ENCODE measurements at regions not wholly inside any gene's neighbourhood (a gene's known extent, or its start where the extent isn't known, plus 50 kb on each side); places are given as distances from the start of the nearest gene placed in this dataset.
"Not testable (repeated sequence)": the region's sequence is repeated elsewhere in the genome, so short reads cannot be mapped to it uniquely, and the experiment has no call there.

- Mint-ChIP-seq H3K9me3 (no peaks in the 10 kb centered on the region), H3K36me3 (ENCODE audit: insufficient read depth) (no peaks in the 10 kb centered on the region)
Measured at GRCh38 chr18:21928925-21929324, 188.3 kb downstream of the MIB1 start.

GRCh38 chr18:21930177-21930576 is 189.6 kb downstream of the MIB1 start:
- Mint-ChIP-seq H3K4me3 (no peak overlapping the region), H3K9me3 (no peaks in the 10 kb centered on the region), H3K4me1 (ENCODE audit: low read depth) (no peaks in the 10 kb centered on the region), H3K36me3 (ENCODE audit: insufficient read depth) (no peaks in the 10 kb centered on the region), H3K27me3 (ENCODE audit: low read depth) (peaks cover 8% of the 10 kb centered on the region)
- DNase-seq (no peak), ATAC-seq (no peak)

More at GRCh38 chr18:21928925-21929324, 188.3 kb downstream of the MIB1 start:
- no peak overlapping the region for H3K4me3 Mint-ChIP-seq
- DNase-seq (no peak), ATAC-seq (no peak)
- peaks cover 8% of the 10 kb centered on the region for H3K27me3 Mint-ChIP-seq (ENCODE audit: low read depth)
- H3K4me1 Mint-ChIP-seq (ENCODE audit: low read depth) = no peaks in the 10 kb centered on the region

- H3K9me3 Mint-ChIP-seq = no peaks in the 10 kb centered on the region
- ATAC-seq (no peak), DNase-seq (no peak)
- peaks cover 2% of the 10 kb centered on the region for H3K27me3 Mint-ChIP-seq (ENCODE audit: low read depth)
- no peak overlapping the region for H3K4me3 Mint-ChIP-seq
- H3K4me1 Mint-ChIP-seq (ENCODE audit: low read depth) = no peaks in the 10 kb centered on the region
- no peaks in the 10 kb centered on the region for H3K36me3 Mint-ChIP-seq (ENCODE audit: insufficient read depth)
Measured at GRCh38 chr18:21933931-21934765, 193.6 kb downstream of the MIB1 start.

GRCh38 chr18:21934766-21935015 is 194.1 kb downstream of the MIB1 start:
- Mint-ChIP-seq H3K9me3 (no peaks in the 10 kb centered on the region), H3K4me1 (ENCODE audit: low read depth) (no peaks in the 10 kb centered on the region), H3K36me3 (ENCODE audit: insufficient read depth) (no peaks in the 10 kb centered on the region), H3K27me3 (ENCODE audit: low read depth) (peaks cover 2% of the 10 kb centered on the region), H3K4me3 (no peak overlapping the region)
- ATAC-seq = no peak
- DNase-seq = no peak

GRCh38 chr18:21943456-21943855 is 202.9 kb downstream of the MIB1 start:
- ATAC-seq = no peak
- Mint-ChIP-seq H3K27me3 (ENCODE audit: low read depth) (peaks cover 11% of the 10 kb centered on the region), H3K36me3 (ENCODE audit: insufficient read depth) (no peaks in the 10 kb centered on the region), H3K9me3 (no peaks in the 10 kb centered on the region), H3K4me3 (no peak overlapping the region), H3K4me1 (ENCODE audit: low read depth) (no peaks in the 10 kb centered on the region)
- no peak for DNase-seq

GRCh38 chr18:21949326-21950015 is 208.9 kb downstream of the MIB1 start:
- ATAC-seq (no peak), DNase-seq (no peak)
- no peaks in the 10 kb centered on the region for H3K9me3 Mint-ChIP-seq
- H3K4me3 Mint-ChIP-seq = no peak overlapping the region
- H3K36me3 Mint-ChIP-seq (ENCODE audit: insufficient read depth) = no peaks in the 10 kb centered on the region
- no peaks in the 10 kb centered on the region for H3K4me1 Mint-ChIP-seq (ENCODE audit: low read depth)
- peaks cover 23% of the 10 kb centered on the region for H3K27me3 Mint-ChIP-seq (ENCODE audit: low read depth)

- peak; percentile 77 for DNase-seq
- peak; percentile 86 to 87 for ATAC-seq
- Mint-ChIP-seq H3K9me3 (no peaks in the 10 kb centered on the region), H3K4me3 (no peak overlapping the region), H3K36me3 (ENCODE audit: insufficient read depth) (no peaks in the 10 kb centered on the region), H3K4me1 (ENCODE audit: low read depth) (no peaks in the 10 kb centered on the region), H3K27me3 (ENCODE audit: low read depth) (peaks cover 8% of the 10 kb centered on the region)
Measured at GRCh38 chr18:21955757-21956652, 213.4 kb upstream of the GATA6 start.

- Mint-ChIP-seq H3K9me3 (no peaks in the 10 kb centered on the region), H3K4me1 (ENCODE audit: low read depth) (no peaks in the 10 kb centered on the region), H3K4me3 (no peak overlapping the region), H3K36me3 (ENCODE audit: insufficient read depth) (no peaks in the 10 kb centered on the region), H3K27me3 (ENCODE audit: low read depth) (peaks cover 8% of the 10 kb centered on the region)
- DNase-seq (no peak), ATAC-seq (no peak)
Measured at GRCh38 chr18:21958263-21958662, 211.1 kb upstream of the GATA6 start.

- Mint-ChIP-seq H3K36me3 (ENCODE audit: insufficient read depth) (no peaks in the 10 kb centered on the region), H3K9me3 (no peaks in the 10 kb centered on the region), H3K27me3 (ENCODE audit: low read depth) (peaks cover 8% of the 10 kb centered on the region), H3K4me3 (no peak overlapping the region), H3K4me1 (ENCODE audit: low read depth) (no peaks in the 10 kb centered on the region)
- ATAC-seq = no peak
- DNase-seq = no peak
Measured at GRCh38 chr18:21958707-21959450, 210.5 kb upstream of the GATA6 start.

GRCh38 chr18:21960189-21960588 is 209.2 kb upstream of the GATA6 start:
- Mint-ChIP-seq H3K27me3 (ENCODE audit: low read depth) (peaks cover 9% of the 10 kb centered on the region), H3K4me3 (no peak overlapping the region), H3K36me3 (ENCODE audit: insufficient read depth) (no peaks in the 10 kb centered on the region), H3K9me3 (no peaks in the 10 kb centered on the region), H3K4me1 (ENCODE audit: low read depth) (no peaks in the 10 kb centered on the region)
- no peak for DNase-seq
- no peak for ATAC-seq

GRCh38 chr18:21963336-21963735 is 206.1 kb upstream of the GATA6 start:
- Mint-ChIP-seq H3K36me3 (ENCODE audit: insufficient read depth) (no peaks in the 10 kb centered on the region), H3K9me3 (no peaks in the 10 kb centered on the region), H3K4me1 (ENCODE audit: low read depth) (no peaks in the 10 kb centered on the region), H3K4me3 (no peak overlapping the region), H3K27me3 (ENCODE audit: low read depth) (peaks cover 7% of the 10 kb centered on the region)
- DNase-seq (no peak), ATAC-seq (no peak)

GRCh38 chr18:21968338-21968737 is 201.1 kb upstream of the GATA6 start:
- DNase-seq = no peak
- no peaks in the 10 kb centered on the region for H3K36me3 Mint-ChIP-seq (ENCODE audit: insufficient read depth)
- H3K4me1 Mint-ChIP-seq (ENCODE audit: low read depth) = no peaks in the 10 kb centered on the region
- H3K4me3 Mint-ChIP-seq = no peak overlapping the region
- peaks cover 6% of the 10 kb centered on the region for H3K27me3 Mint-ChIP-seq (ENCODE audit: low read depth)
- no peak for ATAC-seq
- H3K9me3 Mint-ChIP-seq = no peaks in the 10 kb centered on the region

- ATAC-seq (no peak), DNase-seq (no peak)
- Mint-ChIP-seq H3K27me3 (ENCODE audit: low read depth) (peaks cover 3% of the 10 kb centered on the region), H3K4me1 (ENCODE audit: low read depth) (no peaks in the 10 kb centered on the region), H3K4me3 (no peak overlapping the region), H3K9me3 (no peaks in the 10 kb centered on the region), H3K36me3 (ENCODE audit: insufficient read depth) (no peaks in the 10 kb centered on the region)
Measured at GRCh38 chr18:21972281-21972680, 197.1 kb upstream of the GATA6 start.

GRCh38 chr18:21975954-21976353 is 193.4 kb upstream of the GATA6 start:
- H3K4me3 Mint-ChIP-seq; ATAC-seq; H3K27me3 Mint-ChIP-seq (ENCODE audit: low read depth); H3K36me3 Mint-ChIP-seq (ENCODE audit: insufficient read depth); DNase-seq; H3K4me1 Mint-ChIP-seq (ENCODE audit: low read depth); H3K9me3 Mint-ChIP-seq: not testable (repeated sequence)

All from activated T-cell treated with anti-CD3 and anti-CD28 coated beads, Interleukin-2, amount 50 U/mL, for 4 hours (primary cell).